Mucosa of descending colon (tissue), 3 donors: ENCODE measurements at regions not wholly inside any gene's neighbourhood (a gene's known extent, or its start where the extent isn't known, plus 50 kb on each side); places are given as distances from the start of the nearest gene placed in this dataset.

ENCODE experiments used
- ATAC-seq: fragments of 200-7000 bp; cut with Tn5 transposase; one replicate; pipeline ENCODE4 v1.9.1; 2020; ENCODE audit warnings: mild to moderate bottlenecking, moderate library complexity
- DNase-seq, 3 donors: peaks; one replicate each; pipeline ENCODE4 v3.0.0-alpha.2; 2020
- H3K36me3 ChIP-seq: fragments of 200-600 bp; one replicate; pipeline ENCODE4 v1.8.0; 2021; ENCODE audit warnings: low read depth, mild to moderate bottlenecking
- H3K4me1 ChIP-seq: fragments of 200-600 bp; one replicate; pipeline ENCODE4 v1.8.0; 2021; ENCODE audit warnings: low read depth, mild to moderate bottlenecking
- H3K4me3 ChIP-seq: fragments of 200-600 bp; one replicate; pipeline ENCODE4 v1.8.0; 2021; ENCODE audit warnings: mild to moderate bottlenecking
- H3K9me3 ChIP-seq: fragments of 200-600 bp; one replicate; pipeline ENCODE4 v1.8.0; 2021; ENCODE audit warnings: mild to moderate bottlenecking
- intact Hi-C, 2 donors: fragments of 100-400 bp; cut with DNase I in 1 of 2; cut with micrococcal nuclease in 1 of 2; formaldehyde crosslinking; loops; one replicate each; pipeline versions ENCODE4 v1.11.0 to v1.11.1; 2022; cut with DNase I, micrococcal nuclease
- TF ChIP-seq, protein P1 (sequence below): fragments of 200-600 bp; IDR thresholded peaks from one replicate; pipeline ENCODE4 v1.8.0; 2022; ENCODE audit warnings: antibody characterized with exemption, mild to moderate bottlenecking
- donor health status: DM: no; HTN: no; CAD: no; lungs with moderate emphysema.
- donor health status: DM: no; HTN: no; CAD: no.
- donor health status: DM: no; HTN: yes; CAD: no.

DNA sequence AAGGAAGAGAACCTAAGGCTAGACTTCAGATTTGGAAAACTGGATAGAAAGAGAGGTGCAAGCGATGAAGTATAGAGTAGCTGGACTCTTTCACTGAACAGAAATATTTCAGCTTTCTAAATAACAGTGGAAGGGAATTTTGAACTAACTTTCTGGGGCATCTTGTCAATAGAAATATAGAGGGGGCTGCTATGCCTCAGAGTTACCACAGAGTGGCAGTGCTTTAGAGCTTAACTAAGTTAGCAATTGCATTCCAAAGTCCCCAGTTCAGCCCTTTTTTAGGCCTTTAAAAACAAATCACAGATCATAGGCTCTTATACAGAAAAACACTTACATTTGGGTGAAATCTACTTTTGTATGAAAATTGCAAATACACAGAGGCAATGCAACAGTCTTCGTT lies 154.2 kb upstream of the CDH8 start:
- DNase-seq (no peak), ATAC-seq (no peak)
- no peaks in the 10 kb centered on the region for H3K9me3 ChIP-seq
- no peaks in the 10 kb centered on the region for H3K4me1 ChIP-seq
- no peak overlapping the region for H3K4me3 ChIP-seq
- intact Hi-C loops = no loop called here
- H3K36me3 ChIP-seq = no peaks in the 10 kb centered on the region
- TF ChIP-seq, protein P1, sequence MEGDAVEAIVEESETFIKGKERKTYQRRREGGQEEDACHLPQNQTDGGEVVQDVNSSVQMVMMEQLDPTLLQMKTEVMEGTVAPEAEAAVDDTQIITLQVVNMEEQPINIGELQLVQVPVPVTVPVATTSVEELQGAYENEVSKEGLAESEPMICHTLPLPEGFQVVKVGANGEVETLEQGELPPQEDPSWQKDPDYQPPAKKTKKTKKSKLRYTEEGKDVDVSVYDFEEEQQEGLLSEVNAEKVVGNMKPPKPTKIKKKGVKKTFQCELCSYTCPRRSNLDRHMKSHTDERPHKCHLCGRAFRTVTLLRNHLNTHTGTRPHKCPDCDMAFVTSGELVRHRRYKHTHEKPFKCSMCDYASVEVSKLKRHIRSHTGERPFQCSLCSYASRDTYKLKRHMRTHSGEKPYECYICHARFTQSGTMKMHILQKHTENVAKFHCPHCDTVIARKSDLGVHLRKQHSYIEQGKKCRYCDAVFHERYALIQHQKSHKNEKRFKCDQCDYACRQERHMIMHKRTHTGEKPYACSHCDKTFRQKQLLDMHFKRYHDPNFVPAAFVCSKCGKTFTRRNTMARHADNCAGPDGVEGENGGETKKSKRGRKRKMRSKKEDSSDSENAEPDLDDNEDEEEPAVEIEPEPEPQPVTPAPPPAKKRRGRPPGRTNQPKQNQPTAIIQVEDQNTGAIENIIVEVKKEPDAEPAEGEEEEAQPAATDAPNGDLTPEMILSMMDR = no peak

DNA sequence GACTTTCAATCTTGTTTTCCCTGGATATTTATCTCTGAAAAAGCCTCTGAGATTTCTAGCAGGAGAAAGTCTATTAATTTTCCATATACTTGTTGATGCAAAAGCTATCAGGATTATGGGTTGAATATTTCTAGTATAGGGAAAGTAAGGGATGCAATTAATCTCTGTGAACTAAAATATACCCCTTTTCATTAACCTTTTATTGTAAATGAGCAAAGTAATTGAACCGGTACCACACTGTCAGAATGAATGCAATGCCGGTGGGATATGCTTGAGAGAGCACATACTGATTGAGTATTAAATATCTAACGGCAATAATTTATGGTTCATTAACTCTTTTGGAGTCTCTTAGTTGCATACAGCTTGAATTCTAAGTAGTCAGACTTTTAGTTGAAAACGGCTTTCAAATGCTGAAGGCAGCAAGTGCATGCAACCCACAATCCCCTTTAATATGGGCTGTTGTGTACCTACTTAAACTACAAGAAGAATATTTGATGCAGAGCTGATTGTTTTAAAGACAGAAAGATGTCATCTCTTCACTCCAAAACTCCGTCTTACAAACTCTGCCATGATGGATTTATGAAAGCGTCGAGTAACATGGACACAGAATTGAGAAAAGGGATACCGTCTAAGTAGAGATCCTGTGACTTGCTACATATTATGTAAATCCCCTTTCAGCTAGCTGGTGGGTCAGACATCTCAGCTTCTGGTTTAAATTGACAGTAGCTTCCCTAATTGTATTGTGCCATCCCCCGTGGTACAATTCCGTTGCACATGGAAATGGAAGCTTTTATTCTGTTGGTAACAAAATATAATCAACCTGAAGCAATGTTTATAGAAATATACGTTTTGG lies 141.3 kb upstream of the CDH8 start:
- intact Hi-C loops = no loop called here
- TF ChIP-seq, protein P1 = no peak
- no peak for DNase-seq
- ATAC-seq = no peak
- Histone ChIP-seq H3K36me3 (no peaks in the 10 kb centered on the region), H3K4me3 (no peak overlapping the region), H3K4me1 (no peaks in the 10 kb centered on the region), H3K9me3 (no peaks in the 10 kb centered on the region)

DNA sequence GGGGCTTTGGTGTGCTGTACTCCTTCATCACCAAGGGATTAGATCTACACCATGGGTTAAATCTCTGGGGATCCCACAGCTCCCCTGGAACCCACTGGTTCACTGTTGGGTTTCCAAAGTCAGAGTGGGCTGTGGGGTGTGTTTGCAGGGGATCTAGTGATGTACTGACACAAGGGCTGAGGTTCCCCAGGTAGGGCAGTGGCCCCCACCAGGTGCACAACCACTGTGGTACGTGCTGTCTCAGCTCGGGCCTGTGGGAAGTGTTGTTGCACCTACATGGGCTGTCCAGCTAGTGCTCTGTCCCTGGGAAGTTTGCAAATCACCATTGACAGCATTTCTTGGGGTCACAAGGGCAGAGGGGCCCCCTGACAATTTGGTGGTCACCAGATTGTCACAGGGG lies 134.4 kb upstream of the CDH8 start:
- TF ChIP-seq, protein P1 = no peak
- DNase-seq (no peak), ATAC-seq (no peak)
- intact Hi-C loops = no loop called here
- no peaks in the 10 kb centered on the region for H3K4me1 ChIP-seq
- H3K36me3 ChIP-seq = no peaks in the 10 kb centered on the region
- H3K9me3 ChIP-seq = peaks cover 4% of the 10 kb centered on the region
- H3K4me3 ChIP-seq = no peak overlapping the region

DNA sequence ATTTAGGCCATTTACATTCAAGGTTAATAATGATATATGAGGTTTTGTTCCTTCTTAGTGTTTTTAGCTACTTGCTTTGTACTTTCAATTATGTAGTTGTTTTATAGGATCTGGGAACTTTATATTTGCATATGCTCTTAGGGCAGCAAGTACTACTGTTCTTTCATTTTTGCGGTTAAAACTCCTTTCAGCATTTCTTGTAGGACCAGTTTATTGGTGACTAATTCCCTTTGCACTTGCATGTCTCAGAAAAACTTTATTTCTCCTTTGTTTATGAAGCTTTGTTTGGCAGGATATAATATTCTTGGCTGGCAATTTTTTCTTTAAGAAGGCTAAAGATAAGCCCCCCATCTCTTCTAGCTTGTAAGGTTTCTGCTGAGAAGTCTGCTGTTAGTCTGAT lies 131.3 kb upstream of the CDH8 start:
- Histone ChIP-seq H3K4me1 (no peaks in the 10 kb centered on the region), H3K4me3 (no peak overlapping the region), H3K9me3 (peaks cover 4% of the 10 kb centered on the region), H3K36me3 (no peaks in the 10 kb centered on the region)
- DNase-seq (no peak), ATAC-seq (no peak)
- TF ChIP-seq, protein P1 = no peak
- intact Hi-C loops = no loop called here

DNA sequence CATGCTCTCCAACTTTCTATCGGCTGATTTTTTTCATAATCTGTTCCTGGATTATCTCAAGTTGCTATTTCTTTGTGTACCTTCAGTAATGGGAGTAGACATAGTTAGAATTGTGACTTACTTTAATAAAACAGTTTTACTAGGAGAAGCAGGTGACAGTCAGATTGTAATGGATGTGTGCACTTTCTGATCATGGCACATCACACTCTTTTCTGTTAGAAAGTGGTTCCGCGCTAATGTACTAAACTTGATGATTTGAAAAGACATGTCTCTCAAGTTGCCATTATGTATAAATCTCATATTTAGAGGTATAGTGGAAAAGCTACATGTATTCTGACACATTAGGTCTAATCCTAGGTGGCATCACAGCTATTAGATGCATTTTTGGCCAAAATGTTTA lies 121.3 kb upstream of the CDH8 start:
- no peak overlapping the region for H3K4me3 ChIP-seq
- peaks cover 8% of the 10 kb centered on the region for H3K9me3 ChIP-seq
- no peaks in the 10 kb centered on the region for H3K36me3 ChIP-seq
- TF ChIP-seq, protein P1 = no peak
- no peaks in the 10 kb centered on the region for H3K4me1 ChIP-seq
- no peak for ATAC-seq
- intact Hi-C loops = no loop called here
- DNase-seq = no peak
